Cardiac fibroblast (primary cell): ENCODE measurements at regions not wholly inside any gene's neighbourhood (a gene's known extent, or its start where the extent isn't known, plus 50 kb on each side); places are given as distances from the start of the nearest gene placed in this dataset.

Source experiments
- DNase-seq, 2 donors: peaks; one replicate each; pipeline versions ENCODE4 v3.0.0 to v3.0.0-alpha.2; 2010; ENCODE audit warnings: low read depth in 2 of 2
- H3K4me3 ChIP-seq, 2 donors: replicated peaks in 1 of 2; 1 replicate in 1 of 2; 2 replicates in 1 of 2; pipeline ENCODE4 v1.5.1; 2011; ENCODE audit warnings: low read depth in 2 of 2, low read length in 2 of 2, mild to moderate bottlenecking in 2 of 2, moderate library complexity in 1 of 2
- CTCF ChIP-seq: IDR thresholded peaks from one replicate; pipeline ENCODE4 v1.5.1; 2011; ENCODE audit warnings: low read depth, mild to moderate bottlenecking, low read length, inconsistent platforms

GRCh38 chr3:72380193-72380592 is 468.1 kb downstream of the SHQ1 start:
- H3K4me3 ChIP-seq: no peak overlapping the region
- no peak for TF ChIP-seq CTCF
- DNase-seq: peak; percentile 47 to 77

- no peak for TF ChIP-seq CTCF
- H3K4me3 ChIP-seq: no peak overlapping the region
- DNase-seq: peak; percentile 34 to 67
Observed at GRCh38 chr3:72379500-72380187, 468.6 kb downstream of the SHQ1 start.

- no peak for TF ChIP-seq CTCF
- H3K4me3 ChIP-seq: no peak overlapping the region
- no peak for DNase-seq
Observed at GRCh38 chr3:72378287-72378686, 470.0 kb downstream of the SHQ1 start.

GRCh38 chr3:72376956-72377710 is 471.1 kb downstream of the SHQ1 start:
- no peak for DNase-seq
- no peak overlapping the region for H3K4me3 ChIP-seq
- no peak for TF ChIP-seq CTCF

- TF ChIP-seq CTCF: no peak
- no peak overlapping the region for H3K4me3 ChIP-seq
- DNase-seq: no peak
Observed at GRCh38 chr3:72375237-72376076, 472.8 kb downstream of the SHQ1 start.

- no peak for TF ChIP-seq CTCF
- H3K4me3 ChIP-seq: no peak overlapping the region
- no peak for DNase-seq
Observed at GRCh38 chr3:72373139-72373538, 475.1 kb downstream of the SHQ1 start.
